NB4 (cell line): ENCODE measurements at regions not wholly inside any gene's neighbourhood (a gene's known extent, or its start where the extent isn't known, plus 50 kb on each side); places are given as distances from the start of the nearest gene placed in this dataset.

Experiments used
- MYC ChIP-seq: IDR thresholded peaks from 2 replicates; pipeline ENCODE4 v1.6.1; 2011; ENCODE audit warnings: low read depth, low read length
- POLR2A ChIP-seq: IDR thresholded peaks from 2 replicates; pipeline ENCODE4 v1.6.1; 2011; ENCODE audit warnings: mild to moderate bottlenecking; ENCODE audit not compliant: insufficient read length; ENCODE audit errors: extremely low read depth
- TF ChIP-seq, protein P1 (sequence below): IDR thresholded peaks from one replicate; pipeline ENCODE4 v1.5.1; 2012; ENCODE audit warnings: low read depth, low read length
- TF ChIP-seq, protein P2 (sequence below): IDR thresholded peaks from 2 replicates; pipeline ENCODE4 v1.6.1; 2011; ENCODE audit warnings: low read depth, low read length

GRCh38 chr15:92288755-92289154 lies 104.9 kb upstream of the ST8SIA2 start:
- TF ChIP-seq, protein P1, sequence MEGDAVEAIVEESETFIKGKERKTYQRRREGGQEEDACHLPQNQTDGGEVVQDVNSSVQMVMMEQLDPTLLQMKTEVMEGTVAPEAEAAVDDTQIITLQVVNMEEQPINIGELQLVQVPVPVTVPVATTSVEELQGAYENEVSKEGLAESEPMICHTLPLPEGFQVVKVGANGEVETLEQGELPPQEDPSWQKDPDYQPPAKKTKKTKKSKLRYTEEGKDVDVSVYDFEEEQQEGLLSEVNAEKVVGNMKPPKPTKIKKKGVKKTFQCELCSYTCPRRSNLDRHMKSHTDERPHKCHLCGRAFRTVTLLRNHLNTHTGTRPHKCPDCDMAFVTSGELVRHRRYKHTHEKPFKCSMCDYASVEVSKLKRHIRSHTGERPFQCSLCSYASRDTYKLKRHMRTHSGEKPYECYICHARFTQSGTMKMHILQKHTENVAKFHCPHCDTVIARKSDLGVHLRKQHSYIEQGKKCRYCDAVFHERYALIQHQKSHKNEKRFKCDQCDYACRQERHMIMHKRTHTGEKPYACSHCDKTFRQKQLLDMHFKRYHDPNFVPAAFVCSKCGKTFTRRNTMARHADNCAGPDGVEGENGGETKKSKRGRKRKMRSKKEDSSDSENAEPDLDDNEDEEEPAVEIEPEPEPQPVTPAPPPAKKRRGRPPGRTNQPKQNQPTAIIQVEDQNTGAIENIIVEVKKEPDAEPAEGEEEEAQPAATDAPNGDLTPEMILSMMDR, result no peak
- no peak for TF ChIP-seq POLR2A
- TF ChIP-seq, protein P2, sequence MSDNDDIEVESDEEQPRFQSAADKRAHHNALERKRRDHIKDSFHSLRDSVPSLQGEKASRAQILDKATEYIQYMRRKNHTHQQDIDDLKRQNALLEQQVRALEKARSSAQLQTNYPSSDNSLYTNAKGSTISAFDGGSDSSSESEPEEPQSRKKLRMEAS, result no peak
- TF ChIP-seq MYC, result no peak
